ENCODE measurements at regions not wholly inside any gene's neighbourhood (a gene's known extent, or its start where the extent isn't known, plus 50 kb on each side); places are given as distances from the start of the nearest gene placed in this dataset.

GRCh38 chr2:35787302-35788031, 568.1 kb upstream of the CRIM1 start:
- no peak for TF ChIP-seq CTCF (conservative IDR thresholded peaks at IDR 0.05; ENCODE audit: low read depth, low read length)
- H3K4me3 ChIP-seq (ENCODE audit: low read depth, low read length) = no peak overlapping the region
- no peak for DNase-seq (ENCODE audit: low read depth)

- no peak for TF ChIP-seq CTCF (conservative IDR thresholded peaks at IDR 0.05; ENCODE audit: low read depth, low read length)
- H3K4me3 ChIP-seq (ENCODE audit: low read depth, low read length) = no peak overlapping the region
- DNase-seq (ENCODE audit: low read depth) = no peak
Observed at GRCh38 chr2:35785564-35785963, 570.0 kb upstream of the CRIM1 start.

GRCh38 chr2:35784777-35785176, 570.8 kb upstream of the CRIM1 start:
- no peak for TF ChIP-seq CTCF (conservative IDR thresholded peaks at IDR 0.05; ENCODE audit: low read depth, low read length)
- no peak for DNase-seq (ENCODE audit: low read depth)
- no peak overlapping the region for H3K4me3 ChIP-seq (ENCODE audit: low read depth, low read length)

GRCh38 chr2:35783723-35784122, 571.9 kb upstream of the CRIM1 start:
- no peak for TF ChIP-seq CTCF (conservative IDR thresholded peaks at IDR 0.05; ENCODE audit: low read depth, low read length)
- H3K4me3 ChIP-seq (ENCODE audit: low read depth, low read length) = no peak overlapping the region
- no peak for DNase-seq (ENCODE audit: low read depth)

- H3K4me3 ChIP-seq (ENCODE audit: low read depth, low read length) = no peak overlapping the region
- DNase-seq (ENCODE audit: low read depth) = no peak
- no peak for TF ChIP-seq CTCF (conservative IDR thresholded peaks at IDR 0.05; ENCODE audit: low read depth, low read length)
Observed at GRCh38 chr2:35741556-35741955, 614.0 kb upstream of the CRIM1 start.

GRCh38 chr2:35731674-35732073, 623.9 kb upstream of the CRIM1 start:
- H3K4me3 ChIP-seq (ENCODE audit: low read depth, low read length) = no peak overlapping the region
- no peak for TF ChIP-seq CTCF (conservative IDR thresholded peaks at IDR 0.05; ENCODE audit: low read depth, low read length)
- no peak for DNase-seq (ENCODE audit: low read depth)

- no peak for TF ChIP-seq CTCF (conservative IDR thresholded peaks at IDR 0.05; ENCODE audit: low read depth, low read length)
- no peak for DNase-seq (ENCODE audit: low read depth)
- H3K4me3 ChIP-seq (ENCODE audit: low read depth, low read length) = no peak overlapping the region
Observed at GRCh38 chr2:35714883-35715282, 640.7 kb upstream of the CRIM1 start.
